Mucosa of gallbladder (tissue), 1 donor: ENCODE measurements at regions not wholly inside any gene's neighbourhood (a gene's known extent, or its start where the extent isn't known, plus 50 kb on each side); places are given as distances from the start of the nearest gene placed in this dataset.

Experiments used
- DNase-seq: peaks from one replicate; pipeline ENCODE4 v3.0.0-alpha.2; 2020; ENCODE audit warnings: low spot score
- donor health status: DM: no; HTN: no; CAD: no.

DNA sequence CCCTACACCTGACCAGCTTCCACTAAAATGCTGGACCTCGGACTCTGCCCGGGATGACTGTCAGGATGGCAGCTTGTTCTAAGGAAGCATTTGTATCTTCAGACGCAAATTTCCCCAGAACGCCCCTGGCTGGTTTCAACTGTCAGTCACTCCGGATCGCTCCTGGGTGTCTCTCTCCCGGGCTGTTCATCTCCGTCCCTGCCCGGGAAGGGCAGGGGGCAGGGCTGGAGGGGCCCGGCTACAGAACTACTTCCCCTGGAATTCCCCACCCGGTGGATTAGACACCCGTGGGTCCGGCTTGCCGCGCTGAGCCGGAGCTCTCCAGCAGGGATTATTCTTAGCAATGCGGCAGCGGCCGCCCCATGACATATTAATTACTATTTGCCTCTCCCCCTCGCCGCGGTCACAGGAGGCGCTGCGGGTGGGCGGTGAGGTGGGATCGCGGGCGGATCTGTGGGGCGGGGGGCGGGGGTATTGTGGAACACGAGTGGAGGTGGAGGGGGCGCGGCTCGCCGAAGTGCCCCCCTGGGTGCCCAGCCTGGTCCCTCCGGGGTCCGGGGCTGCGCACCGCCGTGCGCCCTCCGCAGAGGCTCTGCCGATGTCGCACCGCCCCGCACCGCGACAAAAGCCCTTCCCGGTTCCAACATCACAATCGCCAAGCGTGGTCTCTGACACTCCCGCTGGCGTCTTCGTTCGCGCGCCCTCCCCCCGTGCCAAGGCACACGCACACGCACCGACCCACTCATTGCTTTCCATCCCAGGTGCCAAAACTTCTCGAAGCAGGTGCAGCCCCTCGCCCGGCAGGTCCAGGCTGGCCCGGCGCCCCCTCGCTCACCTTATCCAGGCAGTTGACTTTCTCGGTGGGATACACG lies 276.1 kb upstream of the NEBL start:
- DNase-seq: no peak

- DNase-seq: no peak
These were observed 275.4 kb upstream of the NEBL start for GRCh38 chr10:21172542-21172929.

DNA sequence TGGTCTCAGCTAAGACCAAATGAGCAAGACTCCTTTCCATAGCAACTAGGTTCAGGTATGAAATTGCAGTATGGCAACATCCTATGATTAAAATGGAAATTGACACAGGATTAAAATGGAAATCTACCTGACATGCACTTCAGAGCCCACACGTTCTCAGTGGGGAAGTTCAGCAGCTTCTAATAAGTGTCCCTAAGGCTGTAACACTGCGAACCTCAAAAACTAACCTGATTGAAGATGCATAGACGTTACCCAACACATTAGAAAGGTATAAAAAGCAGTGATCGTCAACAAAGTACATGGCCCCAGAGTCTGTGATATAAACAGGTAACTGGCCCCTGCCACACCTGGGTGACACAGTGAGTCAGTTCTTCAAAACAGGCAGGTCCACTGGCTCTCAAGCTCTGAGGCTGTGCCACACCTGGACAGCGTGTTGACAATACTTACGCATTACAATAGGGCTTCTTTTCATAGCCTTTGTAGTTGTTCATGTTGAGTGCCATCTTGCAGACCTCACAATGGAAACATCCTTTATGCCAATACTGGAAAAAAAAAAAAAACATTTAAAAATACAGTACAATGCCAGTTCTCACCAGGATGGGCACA lies 274.9 kb upstream of the NEBL start:
- DNase-seq: no peak

DNA sequence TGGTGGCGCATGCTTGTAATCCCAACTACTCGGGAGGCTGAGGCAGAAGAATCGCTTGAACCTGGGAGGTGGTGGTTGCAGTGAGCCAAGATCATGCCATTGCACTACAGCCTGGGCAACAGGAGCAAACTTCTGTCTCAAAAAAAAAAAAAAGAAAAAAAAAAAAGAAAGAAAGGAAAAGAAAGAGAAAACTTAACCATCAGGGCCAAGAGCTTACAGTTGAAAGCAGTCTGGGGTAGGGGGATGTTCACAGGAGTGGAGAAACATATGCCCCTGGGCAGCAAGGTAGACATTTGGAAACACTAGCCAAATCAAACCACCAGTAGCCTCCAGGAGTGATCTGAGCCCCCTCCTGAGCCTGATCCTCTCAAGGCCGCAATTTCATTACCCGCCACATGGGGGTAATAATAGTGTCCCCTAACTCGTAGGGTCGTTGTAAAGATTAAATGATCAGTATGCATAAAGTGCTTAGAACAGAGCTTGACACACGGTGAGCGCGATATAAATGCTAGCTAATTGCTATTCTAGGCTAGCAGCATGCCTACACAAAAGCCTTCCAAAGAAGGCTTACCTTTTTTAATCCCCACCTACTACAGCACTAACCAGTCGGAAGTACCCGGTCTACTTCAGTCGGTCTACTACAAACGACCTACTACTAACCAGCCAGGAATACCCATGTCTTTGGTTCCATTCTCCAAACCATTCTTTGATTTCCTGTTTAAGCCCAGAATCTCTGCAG lies 274.3 kb upstream of the NEBL start:
- DNase-seq: no peak

DNA sequence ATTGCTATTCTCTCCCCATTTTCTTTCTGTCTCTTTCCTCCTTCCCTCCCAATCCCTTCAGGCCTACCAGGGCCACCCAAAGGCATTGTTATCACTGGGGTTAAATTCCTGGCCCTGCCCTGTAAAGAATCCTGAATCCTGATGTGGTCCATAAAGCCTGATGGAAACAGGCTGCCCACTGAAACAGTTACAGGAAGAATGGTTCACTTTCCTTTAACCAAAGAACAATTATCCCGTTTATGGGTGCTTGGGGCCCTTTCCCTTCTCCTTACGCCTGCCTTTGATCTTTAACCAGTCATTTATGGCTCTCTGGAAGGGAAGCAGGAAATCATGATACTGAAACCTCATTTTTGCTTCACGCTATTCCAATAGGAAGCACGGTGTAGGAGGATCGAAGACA lies 273.1 kb upstream of the NEBL start:
- no peak for DNase-seq

DNA sequence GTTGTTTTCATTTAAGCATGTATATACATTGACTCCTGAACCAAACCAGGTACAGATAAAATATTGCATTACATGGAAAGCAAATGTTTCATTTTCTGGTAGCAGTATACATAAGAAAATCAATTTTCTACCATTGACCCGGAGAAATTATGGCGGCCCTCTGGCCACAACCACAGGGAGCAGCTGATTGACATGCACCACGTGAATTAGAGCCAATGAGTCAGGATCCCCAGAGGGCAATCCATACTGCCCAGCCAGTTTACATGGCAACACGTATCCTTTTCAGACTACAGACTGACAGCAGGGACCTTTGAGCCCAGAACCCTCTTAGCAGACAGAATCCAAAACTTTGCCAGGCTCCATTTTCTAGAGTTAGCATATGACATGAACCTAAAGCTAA lies 272.2 kb upstream of the NEBL start:
- DNase-seq: no peak

GRCh38 chr10:21167288-21168010 lies 270.3 kb upstream of the NEBL start:
- no peak for DNase-seq

GRCh38 chr10:21166557-21167287 lies 269.6 kb upstream of the NEBL start:
- DNase-seq: peak; percentile 59

- no peak for DNase-seq
These were observed 268.4 kb upstream of the NEBL start for GRCh38 chr10:21165489-21165888.

GRCh38 chr10:21164687-21165086 lies 267.6 kb upstream of the NEBL start:
- no peak for DNase-seq

DNA sequence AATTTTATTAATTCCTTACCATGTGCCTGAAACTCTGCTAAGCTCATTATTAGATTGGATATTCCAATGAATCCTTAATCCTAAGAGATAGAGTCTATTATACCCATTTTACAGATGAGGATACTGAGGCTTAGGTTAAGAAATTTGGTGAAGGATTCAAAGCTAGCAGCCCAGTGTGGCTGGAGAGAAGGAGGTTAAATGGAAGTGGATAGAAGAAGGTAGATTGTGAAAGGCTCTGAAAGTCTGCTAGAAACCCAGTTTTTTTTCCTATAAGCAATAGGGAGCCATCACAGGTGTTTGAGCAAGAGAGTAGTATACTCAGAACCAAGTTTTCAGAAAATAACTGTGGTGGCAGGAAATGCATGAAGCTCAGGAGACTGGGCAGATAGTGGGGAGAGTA lies 265.8 kb upstream of the NEBL start:
- DNase-seq: no peak

- no peak for DNase-seq
These were observed 264.5 kb upstream of the NEBL start for GRCh38 chr10:21161647-21162046.

DNA sequence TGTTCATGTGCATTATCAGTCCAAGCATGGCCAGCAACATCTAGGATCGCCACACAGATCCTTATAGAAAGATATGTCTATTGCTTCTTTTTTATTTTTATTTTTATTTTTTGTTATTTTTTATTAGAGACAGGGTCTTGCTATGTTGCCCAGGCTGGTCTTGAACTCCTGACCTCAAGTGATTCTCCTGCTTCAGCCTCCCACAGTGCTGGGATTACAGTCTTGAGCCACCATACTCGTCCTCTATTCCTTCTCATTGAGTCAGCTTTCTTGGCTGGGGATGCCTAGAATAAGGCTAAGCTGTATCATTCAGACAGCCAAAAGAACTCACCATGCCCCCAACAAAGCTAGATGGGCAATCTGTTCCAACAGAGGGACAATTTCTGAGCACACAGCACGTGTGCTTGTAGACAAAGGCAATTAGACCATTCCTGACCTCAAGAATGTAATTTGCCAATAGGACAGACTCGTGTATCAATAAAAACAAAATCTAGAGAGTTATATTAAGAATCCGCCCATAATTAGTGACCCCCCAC lies 264.0 kb upstream of the NEBL start:
- DNase-seq: no peak

DNA sequence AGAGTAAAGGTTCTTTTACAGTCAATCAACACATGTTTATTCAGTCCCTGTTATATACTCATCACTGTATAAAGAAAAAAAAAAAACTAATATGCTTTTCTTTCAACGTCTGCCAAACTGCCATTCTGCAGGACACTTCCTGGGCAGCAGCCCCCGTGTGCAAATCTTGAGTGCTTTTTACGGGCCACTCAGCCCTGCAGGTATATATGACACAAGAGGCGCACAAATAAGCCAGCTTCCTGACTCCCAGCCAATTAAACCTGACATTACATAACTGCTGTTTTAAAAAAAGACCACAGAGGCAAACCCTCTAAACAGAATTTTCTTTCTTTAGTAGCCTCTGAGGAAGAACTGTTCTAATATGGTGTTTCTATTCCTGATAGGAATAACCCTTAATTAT lies 263.0 kb upstream of the NEBL start:
- no peak for DNase-seq

DNA sequence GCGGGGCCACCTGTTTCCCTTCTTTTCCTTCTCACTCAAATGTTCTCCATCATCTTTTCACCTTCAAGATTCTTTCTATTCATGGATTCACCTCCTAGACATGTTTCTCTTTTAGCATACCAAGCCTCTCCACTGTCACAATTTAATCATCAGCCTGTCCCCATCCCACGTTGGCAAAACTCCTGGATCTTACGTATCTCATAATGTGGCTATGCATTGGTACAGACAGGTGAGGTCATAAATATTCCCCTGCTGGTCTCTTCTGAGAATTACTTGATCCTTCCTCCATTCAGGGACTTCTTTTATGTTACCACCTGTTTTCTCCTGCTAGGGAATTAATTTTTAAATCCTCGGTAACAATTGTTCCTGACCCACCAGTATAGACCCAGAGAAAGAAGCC lies 262.6 kb upstream of the NEBL start:
- no peak for DNase-seq

GRCh38 chr10:21158301-21158700 lies 261.2 kb upstream of the NEBL start:
- DNase-seq: no peak

DNA sequence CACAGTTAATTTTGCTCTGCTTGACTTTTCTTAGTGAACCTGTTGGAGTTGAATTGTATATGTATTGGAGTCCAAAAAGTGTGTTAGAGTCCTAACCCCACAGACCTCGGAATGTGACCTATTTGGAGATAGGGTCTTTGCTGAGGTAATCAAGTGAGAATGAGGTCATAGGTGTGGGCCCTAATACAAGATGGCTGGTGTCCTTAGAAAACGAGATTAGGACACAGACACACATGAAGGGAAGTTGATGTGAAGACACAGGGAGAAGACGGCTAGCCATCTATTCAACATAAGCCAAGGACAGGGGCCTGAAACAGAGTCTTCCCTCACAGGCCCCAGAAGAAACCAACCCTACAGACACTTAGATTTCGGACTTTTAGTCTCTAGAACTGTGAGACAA lies 260.6 kb upstream of the NEBL start:
- DNase-seq: no peak

GRCh38 chr10:21150166-21150565 lies 253.1 kb upstream of the NEBL start:
- no peak for DNase-seq

- DNase-seq: no peak
These were observed 249.3 kb upstream of the NEBL start for GRCh38 chr10:21146436-21146789.

DNA sequence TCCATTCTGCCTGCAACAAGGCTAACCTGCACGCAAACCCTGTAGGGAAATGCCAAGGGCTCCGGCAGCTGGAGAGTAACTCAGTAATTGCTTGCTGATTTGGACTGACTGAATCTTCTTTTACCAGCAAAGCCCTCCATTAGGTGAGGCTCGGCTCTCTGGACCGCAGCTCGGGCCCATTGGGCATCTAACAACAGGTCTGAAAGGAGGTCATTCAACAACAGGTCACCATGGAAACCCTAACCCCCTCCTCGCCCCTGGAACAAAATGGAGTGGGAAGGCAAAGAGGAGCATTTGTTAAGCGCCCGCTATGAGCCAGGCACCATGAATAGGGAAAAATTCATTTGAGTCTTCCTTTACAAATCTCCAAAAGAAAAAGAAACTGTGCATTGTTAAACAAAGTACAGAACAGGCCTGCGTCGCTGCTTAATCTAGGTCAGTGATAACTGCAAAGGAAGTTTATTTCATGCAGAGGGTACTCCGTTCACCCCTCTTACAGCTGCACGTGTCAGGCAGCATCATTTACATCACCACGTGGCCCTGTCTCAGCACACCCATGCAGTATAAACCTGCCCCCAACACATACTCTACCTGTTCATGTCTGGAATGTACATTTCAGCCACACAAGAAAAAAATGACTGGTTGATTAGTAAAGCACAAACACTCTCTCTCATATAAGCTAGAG lies 248.8 kb upstream of the NEBL start:
- no peak for DNase-seq

- DNase-seq: no peak
These were observed 246.9 kb upstream of the NEBL start for GRCh38 chr10:21144047-21144446.
